H9 (cell line): ENCODE measurements at regions not wholly inside any gene's neighbourhood (a gene's known extent, or its start where the extent isn't known, plus 50 kb on each side); places are given as distances from the start of the nearest gene placed in this dataset.

ENCODE experiments used
- DNase-seq: peaks from one replicate; pipeline ENCODE4 v3.0.0-alpha.2; 2017
- H2AFZ ChIP-seq: one replicate; pipeline ENCODE4 v1.6.1; 2013; ENCODE audit warnings: mild to moderate bottlenecking, low read length, control low read depth, moderate library complexity
- H2AK5ac ChIP-seq: 2 replicates; pipeline ENCODE4 v1.6.1; 2013; ENCODE audit warnings: low read length, control low read depth, mixed read lengths; ENCODE audit not compliant: insufficient read length
- H2BK120ac ChIP-seq: one replicate; pipeline ENCODE4 v1.6.1; 2013; ENCODE audit warnings: low read depth, mild to moderate bottlenecking, low read length, control low read depth, inconsistent platforms; ENCODE audit not compliant: poor library complexity, severe bottlenecking
- H2BK12ac ChIP-seq: 2 replicates; pipeline ENCODE4 v1.6.1; 2013; ENCODE audit warnings: low read length, control low read depth, mixed read lengths, low read depth; ENCODE audit not compliant: insufficient read length
- H2BK15ac ChIP-seq: 2 replicates; pipeline ENCODE4 v1.6.1; 2013; ENCODE audit warnings: low read depth, low read length, control low read depth
- H2BK20ac ChIP-seq: one replicate; pipeline ENCODE4 v1.6.1; 2013; ENCODE audit warnings: low read depth, mild to moderate bottlenecking, low read length, control low read depth, inconsistent platforms; ENCODE audit not compliant: poor library complexity, severe bottlenecking
- H2BK5ac ChIP-seq: 2 replicates; pipeline ENCODE4 v1.6.1; 2013; ENCODE audit warnings: low read length, control low read depth, mixed read lengths; ENCODE audit not compliant: insufficient read length
- H3K14ac ChIP-seq: 2 replicates; pipeline ENCODE4 v1.6.1; 2013; ENCODE audit warnings: low read length, control low read depth; ENCODE audit not compliant: insufficient read depth
- H3K18ac ChIP-seq: 2 replicates; pipeline ENCODE4 v1.6.1; 2013; ENCODE audit warnings: low read depth, mild to moderate bottlenecking, mixed read lengths, low read length, control low read depth; ENCODE audit not compliant: insufficient read length
- H3K23ac ChIP-seq: 2 replicates; pipeline ENCODE4 v1.6.1; 2013; ENCODE audit warnings: low read length, control low read depth, mixed read lengths, low read depth; ENCODE audit not compliant: insufficient read length
- H3K23me2 ChIP-seq: 2 replicates; pipeline ENCODE4 v1.6.1; 2013; ENCODE audit warnings: low read depth, mild to moderate bottlenecking, mixed read lengths, low read length, control low read depth; ENCODE audit not compliant: insufficient read length, poor library complexity, severe bottlenecking
- H3K27ac ChIP-seq: 2 replicates; pipeline ENCODE4 v1.5.1; 2013; ENCODE audit warnings: low read length, control low read depth, mixed read lengths, low read depth; ENCODE audit not compliant: insufficient read length
- H3K27me3 ChIP-seq: 2 replicates; pipeline ENCODE4 v1.6.1; 2013; ENCODE audit warnings: low read length, control low read depth, inconsistent platforms; ENCODE audit not compliant: insufficient read depth
- H3K4ac ChIP-seq: 2 replicates; pipeline ENCODE4 v1.6.1; 2013; ENCODE audit warnings: low read depth, mild to moderate bottlenecking, control low read depth, inconsistent platforms, low read length, moderate library complexity
- H3K4me1 ChIP-seq: 2 replicates; pipeline ENCODE4 v1.6.1; 2013; ENCODE audit warnings: low read length, control low read depth, inconsistent platforms; ENCODE audit not compliant: insufficient read depth
- H3K4me2 ChIP-seq: 2 replicates; pipeline ENCODE4 v1.6.1; 2013; ENCODE audit warnings: low read length, control low read depth, mixed read lengths; ENCODE audit not compliant: insufficient read length, insufficient read depth
- H3K56ac ChIP-seq: 2 replicates; pipeline ENCODE4 v1.6.1; 2013; ENCODE audit warnings: low read depth, mild to moderate bottlenecking, mixed read lengths, low read length, control low read depth; ENCODE audit not compliant: insufficient read length
- H3K79me1 ChIP-seq: 2 replicates; pipeline ENCODE4 v1.6.1; 2013; ENCODE audit warnings: low read depth, mild to moderate bottlenecking, moderate library complexity, low read length, control low read depth, inconsistent platforms; ENCODE audit not compliant: insufficient read depth, poor library complexity, severe bottlenecking
- H3K79me2 ChIP-seq: 2 replicates; pipeline ENCODE4 v1.6.1; 2013; ENCODE audit warnings: low read length, control low read depth, inconsistent platforms; ENCODE audit not compliant: insufficient read depth
- H3K9ac ChIP-seq: 2 replicates; pipeline ENCODE4 v1.6.1; 2013; ENCODE audit warnings: low read length, control low read depth, mixed read lengths; ENCODE audit not compliant: insufficient read length; ENCODE audit errors: extremely low read depth
- H3K9me3 ChIP-seq: one replicate; pipeline ENCODE4 v1.6.1; 2013; ENCODE audit warnings: low read depth, low read length, inconsistent platforms; ENCODE audit not compliant: control insufficient read depth
- H3T11ph ChIP-seq: one replicate; pipeline ENCODE4 v1.6.1; 2013; ENCODE audit warnings: mild to moderate bottlenecking, low read length, control low read depth, inconsistent platforms
- H4K20me1 ChIP-seq: one replicate; pipeline ENCODE4 v1.6.1; 2013; ENCODE audit not compliant: control insufficient read depth, insufficient read length, insufficient read depth
- H4K5ac ChIP-seq: 2 replicates; pipeline ENCODE4 v1.6.1; 2013; ENCODE audit warnings: low read depth, mild to moderate bottlenecking, mixed read lengths, low read length, control low read depth; ENCODE audit not compliant: insufficient read length
- H4K8ac ChIP-seq: replicated peaks from 2 replicates; pipeline ENCODE4 v1.6.1; 2013; ENCODE audit warnings: low read length, control low read depth, mixed read lengths, low read depth; ENCODE audit not compliant: insufficient read length
- H4K91ac ChIP-seq: 2 replicates; pipeline ENCODE4 v1.6.1; 2013; ENCODE audit warnings: low read depth, mild to moderate bottlenecking, moderate library complexity, mixed read lengths, low read length, control low read depth; ENCODE audit not compliant: insufficient read length
- H3K27ac Mint-ChIP-seq, 3 experiments: 2 replicates in 2 of 3; 3 replicates in 1 of 3; pipeline ENCODE4 v1.8.0; 2020 to 2021; ENCODE audit warnings: mixed read lengths in 3 of 3, mild to moderate bottlenecking in 1 of 3, moderate library complexity in 1 of 3
- H3K27me3 Mint-ChIP-seq: 2 replicates; pipeline ENCODE4 v1.8.0; 2021; ENCODE audit warnings: low read depth, mild to moderate bottlenecking, moderate library complexity, mixed read lengths
- H3K36me3 Mint-ChIP-seq, 3 experiments: 2 replicates in 2 of 3; 3 replicates in 1 of 3; pipeline ENCODE4 v1.8.0; 2020 to 2021; ENCODE audit warnings: low read depth in 3 of 3, mixed read lengths in 3 of 3; ENCODE audit not compliant: insufficient read depth in 1 of 3
- H3K4me1 Mint-ChIP-seq, 2 experiments: 2 replicates each; pipeline ENCODE4 v1.8.0; 2020; ENCODE audit warnings: mixed read lengths in 2 of 2
- H3K4me3 Mint-ChIP-seq, 2 experiments: 2 replicates in 1 of 2; 3 replicates in 1 of 2; pipeline ENCODE4 v1.8.0; 2020 to 2021; ENCODE audit warnings: mild to moderate bottlenecking in 2 of 2, mixed read lengths in 2 of 2, moderate library complexity in 1 of 2
- H3K9me3 Mint-ChIP-seq, 2 experiments: 2 replicates in 1 of 2; 3 replicates in 1 of 2; pipeline ENCODE4 v1.8.0; 2020; ENCODE audit warnings: mild to moderate bottlenecking in 2 of 2, mixed read lengths in 2 of 2, moderate library complexity in 1 of 2
- WGBS: extraction: QIAGEN DNeasy Blood & Tissue Kit; methylation state at CpG from one replicate; pipeline ENCODE4 v1.1.7; 2013; ENCODE audit warnings: missing lambda C conversion rate, low lambda C conversion rate, mixed read lengths; ENCODE audit not compliant: insufficient read length; ENCODE audit errors: extremely low coverage; 5-methylcytosine and 5-hydroxymethylcytosine counted together
- TF ChIP-seq, protein P1 (sequence below): fragments of 200-600 bp; sonication (generic); conservative IDR thresholded peaks from 3 replicates; pipeline ENCODE4 v1.8.0; 2021; ENCODE audit warnings: antibody characterized with exemption, mild to moderate bottlenecking

DNA sequence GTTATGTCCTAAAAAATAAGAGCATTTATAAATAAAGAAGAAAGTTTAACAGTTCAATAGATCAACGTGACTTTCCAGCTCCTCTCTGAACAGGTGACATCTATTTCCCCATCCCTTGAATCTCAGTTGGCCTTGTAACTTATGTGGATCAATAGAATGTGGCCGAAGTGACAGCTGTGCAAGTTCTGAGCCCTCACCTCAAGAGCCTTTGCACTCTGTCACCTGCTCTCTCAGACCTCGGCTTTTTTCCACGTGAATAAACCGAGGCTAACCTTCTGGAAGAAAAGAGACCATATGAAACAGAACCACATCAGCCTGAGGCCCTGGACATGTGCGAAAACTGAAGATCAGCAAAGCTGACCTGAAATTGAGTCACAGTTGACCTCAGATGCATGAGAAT, 253.0 kb downstream of the DAD1 start:
- Histone ChIP-seq H3K18ac (no peak overlapping the region), H3K4ac (no peak overlapping the region), H3K14ac (no peak overlapping the region), H4K5ac (no peak overlapping the region), H3K27me3 (no peaks in the 10 kb centered on the region), H3T11ph (no peak overlapping the region), H4K91ac (no peak overlapping the region), H3K9me3 (no peaks in the 10 kb centered on the region), H2BK5ac (no peak overlapping the region), H3K23me2 (no peaks in the 10 kb centered on the region), H4K8ac (no peak overlapping the region), H2BK20ac (no peak overlapping the region), H3K23ac (no peak overlapping the region), H4K20me1 (no peaks in the 10 kb centered on the region), H2BK15ac (no peak overlapping the region), H2AFZ (no peak overlapping the region), H3K79me2 (no peaks in the 10 kb centered on the region), H2BK120ac (no peak overlapping the region), H2AK5ac (no peak overlapping the region), H2BK12ac (no peak overlapping the region), H3K79me1 (no peaks in the 10 kb centered on the region), H3K9ac (no peak overlapping the region), H3K4me1 (peaks cover 9% of the 10 kb centered on the region; the same call in 1 of the 2 replicates), H3K4me2 (no peak overlapping the region), H3K56ac (no peak overlapping the region), H3K27ac (no peak overlapping the region)
- no peak for DNase-seq
- Mint-ChIP-seq H3K4me3 (no peak overlapping the region), H3K27me3 (no peaks in the 10 kb centered on the region), H3K9me3 (no peaks in the 10 kb centered on the region; a peak in 1 of 5 replicates), H3K27ac (no peak overlapping the region), H3K4me1 (peaks cover 28 to 29% of the 10 kb centered on the region in 2 experiments), H3K36me3 (no peaks in the 10 kb centered on the region)
- WGBS, result no CpG with 5 or more reads among the region's 6 CpGs
- TF ChIP-seq, protein P1, sequence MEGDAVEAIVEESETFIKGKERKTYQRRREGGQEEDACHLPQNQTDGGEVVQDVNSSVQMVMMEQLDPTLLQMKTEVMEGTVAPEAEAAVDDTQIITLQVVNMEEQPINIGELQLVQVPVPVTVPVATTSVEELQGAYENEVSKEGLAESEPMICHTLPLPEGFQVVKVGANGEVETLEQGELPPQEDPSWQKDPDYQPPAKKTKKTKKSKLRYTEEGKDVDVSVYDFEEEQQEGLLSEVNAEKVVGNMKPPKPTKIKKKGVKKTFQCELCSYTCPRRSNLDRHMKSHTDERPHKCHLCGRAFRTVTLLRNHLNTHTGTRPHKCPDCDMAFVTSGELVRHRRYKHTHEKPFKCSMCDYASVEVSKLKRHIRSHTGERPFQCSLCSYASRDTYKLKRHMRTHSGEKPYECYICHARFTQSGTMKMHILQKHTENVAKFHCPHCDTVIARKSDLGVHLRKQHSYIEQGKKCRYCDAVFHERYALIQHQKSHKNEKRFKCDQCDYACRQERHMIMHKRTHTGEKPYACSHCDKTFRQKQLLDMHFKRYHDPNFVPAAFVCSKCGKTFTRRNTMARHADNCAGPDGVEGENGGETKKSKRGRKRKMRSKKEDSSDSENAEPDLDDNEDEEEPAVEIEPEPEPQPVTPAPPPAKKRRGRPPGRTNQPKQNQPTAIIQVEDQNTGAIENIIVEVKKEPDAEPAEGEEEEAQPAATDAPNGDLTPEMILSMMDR, result no peak
